HG03354 (cell line): ENCODE measurements at regions not wholly inside any gene's neighbourhood (a gene's known extent, or its start where the extent isn't known, plus 50 kb on each side); places are given as distances from the start of the nearest gene placed in this dataset.

Experiments
- ATAC-seq: cut with Tn5 transposase; IDR thresholded peaks from one replicate; pipeline ENCODE4 v1.9.1; 2021; ENCODE audit warnings: mild to moderate bottlenecking; ENCODE audit not compliant: unreplicated experiment, poor library complexity, severe bottlenecking

GRCh38 chr5:167503926-167504720 lies 787.3 kb upstream of the WWC1 start:
- no peak for ATAC-seq

- ATAC-seq, result no peak
Observed at GRCh38 chr5:167507463-167508233, 783.8 kb upstream of the WWC1 start.

GRCh38 chr5:167509076-167509475 lies 782.4 kb upstream of the WWC1 start:
- ATAC-seq, result no peak

- ATAC-seq, result no peak
Observed at GRCh38 chr5:167511276-167511675, 780.2 kb upstream of the WWC1 start.

- ATAC-seq, result no peak
Observed at GRCh38 chr5:167512111-167512510, 779.3 kb upstream of the WWC1 start.

GRCh38 chr5:167513381-167513780 lies 778.1 kb upstream of the WWC1 start:
- no peak for ATAC-seq

GRCh38 chr5:167514461-167514860 lies 777.0 kb upstream of the WWC1 start:
- ATAC-seq, result no peak

- ATAC-seq, result no peak
Observed at GRCh38 chr5:167525004-167525403, 766.4 kb upstream of the WWC1 start.

- no peak for ATAC-seq
Observed at GRCh38 chr5:167528651-167529050, 762.8 kb upstream of the WWC1 start.

GRCh38 chr5:167530548-167530947 lies 760.9 kb upstream of the WWC1 start:
- no peak for ATAC-seq

- ATAC-seq, result no peak
Observed at GRCh38 chr5:167533814-167534795, 757.3 kb upstream of the WWC1 start.

- no peak for ATAC-seq
Observed at GRCh38 chr5:167539747-167540146, 751.7 kb upstream of the WWC1 start.

GRCh38 chr5:167546270-167546669 lies 745.2 kb upstream of the WWC1 start:
- ATAC-seq, result no peak

GRCh38 chr5:167552356-167552755 lies 739.1 kb upstream of the WWC1 start:
- ATAC-seq, result no peak

GRCh38 chr5:167553511-167553910 lies 737.9 kb upstream of the WWC1 start:
- ATAC-seq, result no peak

- ATAC-seq, result no peak
Observed at GRCh38 chr5:167554564-167555290, 736.7 kb upstream of the WWC1 start.

- ATAC-seq, result no peak
Observed at GRCh38 chr5:167555565-167556166, 735.8 kb upstream of the WWC1 start.

GRCh38 chr5:167557359-167557758 lies 734.1 kb upstream of the WWC1 start:
- ATAC-seq, result no peak

GRCh38 chr5:167561796-167562195 lies 729.6 kb upstream of the WWC1 start:
- ATAC-seq, result no peak
